ENCODE measurements at regions not wholly inside any gene's neighbourhood (a gene's known extent, or its start where the extent isn't known, plus 50 kb on each side); places are given as distances from the start of the nearest gene placed in this dataset.
"Not testable (repeated sequence)": the region's sequence is repeated elsewhere in the genome, so short reads cannot be mapped to it uniquely, and the experiment has no call there.

- 73 to 96% (median 95%) methylated on average over 1 of the region's 1 CpG for WGBS, 3 donors
Observed at GRCh38 chr2:147632198-147632597, 212.6 kb upstream of the ACVR2A start.

GRCh38 chr2:147631294-147631693, 213.5 kb upstream of the ACVR2A start:
- WGBS, 3 donors = 13 to 42% (median 20%) methylated on average over 1 of the region's 1 CpG
- H3K27ac ChIP-seq (ENCODE audit: low read depth, low read length) = no peak overlapping the region

More at GRCh38 chr2:147632198-147632597, 212.6 kb upstream of the ACVR2A start:
- no peak overlapping the region for H3K27ac ChIP-seq (ENCODE audit: low read depth, low read length)

GRCh38 chr2:147630585-147630984, 214.2 kb upstream of the ACVR2A start:
- no peak overlapping the region for H3K27ac ChIP-seq (ENCODE audit: low read depth, low read length)
- 37 to 76% (median 51%) methylated on average over 6 of the region's 6 CpGs for WGBS, 3 donors

GRCh38 chr2:147628971-147629421, 215.8 kb upstream of the ACVR2A start:
- WGBS, 3 donors = 53 to 90% (median 61%) methylated on average over 1 of the region's 1 CpG
- H3K27ac ChIP-seq (ENCODE audit: low read depth, low read length) = no peak overlapping the region

- 83 to 100% (median 92%) methylated on average over 1 of the region's 1 CpG for WGBS, 3 donors
- no peak overlapping the region for H3K27ac ChIP-seq (ENCODE audit: low read depth, low read length)
Observed at GRCh38 chr2:147623328-147623727, 221.5 kb upstream of the ACVR2A start.

- H3K27ac ChIP-seq (ENCODE audit: low read depth, low read length) = no peak overlapping the region
- WGBS, 3 donors = 82 to 87% (median 83%) methylated on average over 3 of the region's 3 CpGs
Observed at GRCh38 chr2:147621656-147622197, 223.1 kb upstream of the ACVR2A start.

GRCh38 chr2:147619808-147620207, 225.0 kb upstream of the ACVR2A start:
- 94 to 97% (median 95%) methylated on average over 4 of the region's 4 CpGs for WGBS, 3 donors
- H3K27ac ChIP-seq (ENCODE audit: low read depth, low read length) = no peak overlapping the region

- H3K27ac ChIP-seq (ENCODE audit: low read depth, low read length) = no peak overlapping the region
- WGBS, 3 donors = 62 to 89% (median 85%) methylated on average over 2 of the region's 2 CpGs
Observed at GRCh38 chr2:147615726-147616125, 229.1 kb upstream of the ACVR2A start.

- WGBS, 3 donors = 90 to 94% (median 92%) methylated on average over 4 of the region's 4 CpGs
- no peak overlapping the region for H3K27ac ChIP-seq (ENCODE audit: low read depth, low read length)
Observed at GRCh38 chr2:147614979-147615470, 229.8 kb upstream of the ACVR2A start.

- 57 to 60% (median 59%) methylated on average over 3 of the region's 3 CpGs for WGBS, 3 donors
Observed at GRCh38 chr2:147614471-147614870, 230.4 kb upstream of the ACVR2A start.

GRCh38 chr2:147610496-147611040, 234.3 kb upstream of the ACVR2A start:
- WGBS, 3 donors = 84 to 98% (median 94%) methylated on average over 2 of the region's 2 CpGs

More at GRCh38 chr2:147614471-147614870, 230.4 kb upstream of the ACVR2A start:
- H3K27ac ChIP-seq (ENCODE audit: low read depth, low read length) = no peak overlapping the region

GRCh38 chr2:147609301-147609700, 235.5 kb upstream of the ACVR2A start:
- no peak overlapping the region for H3K27ac ChIP-seq (ENCODE audit: low read depth, low read length)
- WGBS, 3 donors = 85 to 95% (median 94%) methylated on average over 3 of the region's 3 CpGs

More at GRCh38 chr2:147610496-147611040, 234.3 kb upstream of the ACVR2A start:
- H3K27ac ChIP-seq (ENCODE audit: low read depth, low read length) = no peak overlapping the region

GRCh38 chr2:147607379-147607778, 237.4 kb upstream of the ACVR2A start:
- WGBS, 3 donors = 95 to 97% (median 95%) methylated on average over 3 of the region's 3 CpGs
- H3K27ac ChIP-seq (ENCODE audit: low read depth, low read length) = no peak overlapping the region

GRCh38 chr2:147603876-147604275, 241.0 kb upstream of the ACVR2A start:
- no peak overlapping the region for H3K27ac ChIP-seq (ENCODE audit: low read depth, low read length)
- WGBS, 3 donors = 78 to 80% (median 78%) methylated on average over 3 of the region's 3 CpGs

GRCh38 chr2:147603447-147603846, 241.4 kb upstream of the ACVR2A start:
- no peak overlapping the region for H3K27ac ChIP-seq (ENCODE audit: low read depth, low read length)
- WGBS, 3 donors = 94 to 100% (median 97%) methylated on average over 1 of the region's 1 CpG

- no peak overlapping the region for H3K27ac ChIP-seq (ENCODE audit: low read depth, low read length)
- 71 to 73% (median 72%) methylated on average over 5 of the region's 5 CpGs for WGBS, 3 donors
Observed at GRCh38 chr2:147600646-147601045, 244.2 kb upstream of the ACVR2A start.

- 72 to 88% (median 76%) methylated on average over 7 of the region's 7 CpGs for WGBS, 3 donors
- H3K27ac ChIP-seq (ENCODE audit: low read depth, low read length) = no peak overlapping the region
Observed at GRCh38 chr2:147600223-147600622, 244.6 kb upstream of the ACVR2A start.

- no peak overlapping the region for H3K27ac ChIP-seq (ENCODE audit: low read depth, low read length)
- WGBS, 3 donors = 27 to 78% (median 61%) methylated on average over 4 of the region's 4 CpGs
Observed at GRCh38 chr2:147595200-147595599, 249.6 kb upstream of the ACVR2A start.

- WGBS, 3 donors = 74 to 89% (median 84%) methylated on average over 3 of the region's 3 CpGs
- no peak overlapping the region for H3K27ac ChIP-seq (ENCODE audit: low read depth, low read length)
Observed at GRCh38 chr2:147594038-147594437, 250.8 kb upstream of the ACVR2A start.

- 94 to 98% (median 96%) methylated on average over 2 of the region's 2 CpGs for WGBS, 3 donors
- not testable (repeated sequence) for H3K27ac ChIP-seq (ENCODE audit: low read depth, low read length)
Observed at GRCh38 chr2:147592784-147593183, 252.0 kb upstream of the ACVR2A start.

Measured in adipose tissue (tissue), 3 donors.